SHP77 (cell line): ENCODE measurements at regions not wholly inside any gene's neighbourhood (a gene's known extent, or its start where the extent isn't known, plus 50 kb on each side); places are given as distances from the start of the nearest gene placed in this dataset.

Experiments
- DNase-seq, 2 experiments: peaks; one replicate each; lab custom pipeline; 2025; lab: John Stamatoyannopoulos, UW

GRCh38 chr7:80347173-80347572 is 164.7 kb downstream of the GNAT3 start:
- DNase-seq = no peak

- DNase-seq = no peak
These were observed 165.2 kb downstream of the GNAT3 start for GRCh38 chr7:80346704-80347103.

- DNase-seq = peak; percentile 77 to 83
These were observed 176.2 kb downstream of the GNAT3 start for GRCh38 chr7:80335511-80336231.

GRCh38 chr7:80334908-80335307 is 177.0 kb downstream of the GNAT3 start:
- DNase-seq = no peak

GRCh38 chr7:80334196-80334595 is 177.7 kb downstream of the GNAT3 start:
- DNase-seq = no peak

GRCh38 chr7:80333040-80333439 is 178.8 kb downstream of the GNAT3 start:
- no peak for DNase-seq

GRCh38 chr7:80330434-80330833 is 181.4 kb downstream of the GNAT3 start:
- DNase-seq = no peak

- DNase-seq = no peak
These were observed 187.8 kb downstream of the GNAT3 start for GRCh38 chr7:80324032-80324431.

- no peak for DNase-seq
These were observed 184.8 kb downstream of the GNAI1 start for GRCh38 chr7:80319461-80319860.

GRCh38 chr7:80318081-80318480 is 183.4 kb downstream of the GNAI1 start:
- no peak for DNase-seq

GRCh38 chr7:80316811-80317210 is 182.2 kb downstream of the GNAI1 start:
- DNase-seq = no peak

GRCh38 chr7:80313716-80314115 is 179.1 kb downstream of the GNAI1 start:
- DNase-seq = no peak

GRCh38 chr7:80313067-80313626 is 178.5 kb downstream of the GNAI1 start:
- no peak for DNase-seq

GRCh38 chr7:80312139-80312661 is 177.6 kb downstream of the GNAI1 start:
- DNase-seq = peak; percentile 69 to 71

- no peak for DNase-seq
These were observed 176.7 kb downstream of the GNAI1 start for GRCh38 chr7:80311313-80311712.

- DNase-seq = no peak
These were observed 175.4 kb downstream of the GNAI1 start for GRCh38 chr7:80309971-80310549.

GRCh38 chr7:80309377-80309776 is 174.7 kb downstream of the GNAI1 start:
- no peak for DNase-seq

GRCh38 chr7:80307227-80307856 is 172.7 kb downstream of the GNAI1 start:
- no peak for DNase-seq

GRCh38 chr7:80303315-80303714 is 168.7 kb downstream of the GNAI1 start:
- DNase-seq = no peak

GRCh38 chr7:80302636-80303035 is 168.0 kb downstream of the GNAI1 start:
- DNase-seq = no peak

GRCh38 chr7:80302078-80302477 is 167.4 kb downstream of the GNAI1 start:
- DNase-seq = no peak

GRCh38 chr7:80298201-80298600 is 163.6 kb downstream of the GNAI1 start:
- DNase-seq = no peak

GRCh38 chr7:80294346-80294745 is 159.7 kb downstream of the GNAI1 start:
- no peak for DNase-seq
